Skeletal muscle cell (primary cell): ENCODE measurements at regions not wholly inside any gene's neighbourhood (a gene's known extent, or its start where the extent isn't known, plus 50 kb on each side); places are given as distances from the start of the nearest gene placed in this dataset.
A peak's percentile ranks its signal among the peaks of the same experiment; 100 is the strongest.

Experiments
- DNase-seq: peaks from one replicate; pipeline ENCODE4 v3.0.0-alpha.2; 2010; ENCODE audit warnings: low read depth
- H3K4me3 ChIP-seq: 2 replicates; pipeline ENCODE4 v1.5.1; 2011; ENCODE audit warnings: low read depth, mild to moderate bottlenecking, control low read depth, low read length, moderate library complexity

DNA sequence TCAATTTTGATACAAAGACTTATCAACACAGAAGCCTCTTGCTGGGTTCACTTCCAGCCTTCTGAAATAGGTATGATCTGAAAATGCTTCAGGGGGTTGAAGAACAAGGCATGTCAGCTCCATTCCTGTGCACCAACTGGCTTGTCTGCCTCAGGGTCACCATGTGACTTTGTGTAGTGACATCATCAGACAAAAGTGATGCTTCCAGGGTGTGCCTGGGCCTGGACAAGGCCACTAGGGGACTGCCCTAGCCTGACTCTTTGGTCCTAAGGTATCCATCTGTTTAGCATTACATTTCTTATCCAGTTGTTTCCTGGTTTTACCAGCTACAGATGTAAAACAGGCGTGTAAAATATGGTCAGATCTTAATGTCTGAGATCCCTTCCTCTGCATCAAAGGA lies 155.6 kb downstream of the CAND1 start:
- no peak for DNase-seq
- H3K4me3 ChIP-seq: no peak overlapping the region

DNA sequence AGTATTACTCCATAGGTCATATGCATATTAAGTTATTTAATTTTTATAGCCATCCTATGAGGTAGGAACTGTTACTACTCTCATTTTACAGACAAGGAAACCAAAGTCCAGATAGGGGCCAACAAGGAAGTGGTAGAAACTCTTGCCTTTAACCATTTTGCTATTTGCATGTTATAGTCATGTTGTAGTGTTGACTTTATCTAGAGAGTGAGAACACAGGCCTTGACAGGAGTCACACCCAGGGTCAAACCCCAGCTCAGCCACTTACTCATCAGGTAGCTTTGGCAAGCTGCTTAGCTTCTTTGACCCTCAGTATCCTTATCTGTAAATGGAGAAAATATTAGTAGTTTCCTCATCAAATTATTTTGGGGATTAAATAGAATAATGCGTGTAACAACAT lies 156.2 kb downstream of the CAND1 start:
- no peak overlapping the region for H3K4me3 ChIP-seq
- DNase-seq: no peak

DNA sequence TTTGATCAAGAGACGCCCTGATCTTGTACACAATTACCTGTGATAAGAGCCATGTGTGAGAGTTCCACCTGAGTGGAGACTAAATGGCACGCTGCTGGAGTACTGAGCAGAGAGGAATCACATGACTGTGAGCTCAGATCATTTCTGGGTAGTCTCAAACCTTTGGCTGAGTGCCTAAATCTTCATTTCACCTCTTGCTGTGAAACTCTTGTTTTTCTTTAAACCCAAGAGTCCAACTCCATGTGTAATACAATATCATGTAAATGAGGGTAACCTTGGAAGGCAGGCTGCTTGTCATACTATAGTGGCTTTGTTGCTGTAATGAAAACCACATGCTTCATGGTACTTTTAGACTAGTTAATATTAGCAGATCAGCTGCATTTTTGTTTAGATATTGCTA lies 156.9 kb downstream of the CAND1 start:
- no peak overlapping the region for H3K4me3 ChIP-seq
- peak; percentile 85 for DNase-seq

DNA sequence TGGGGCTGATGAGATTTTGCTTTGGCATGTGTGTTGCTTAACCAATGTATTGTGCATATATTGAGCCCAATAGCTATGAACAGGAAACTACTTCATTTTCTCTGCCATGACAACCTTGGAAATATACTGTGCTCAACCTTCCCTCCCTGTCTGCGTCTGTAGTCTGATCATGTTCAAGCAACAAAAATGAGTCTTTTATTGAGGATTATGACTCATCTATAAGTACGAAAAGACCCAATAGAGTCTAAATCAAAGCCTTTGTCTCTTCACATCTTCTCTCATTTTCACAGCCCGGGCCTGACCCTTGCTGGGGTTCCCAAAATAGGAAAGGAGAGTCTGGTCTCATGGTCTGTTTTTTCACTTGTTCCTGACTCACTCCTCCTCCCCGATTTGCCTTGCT lies 158.2 kb downstream of the CAND1 start:
- no peak for DNase-seq
- H3K4me3 ChIP-seq: no peak overlapping the region

DNA sequence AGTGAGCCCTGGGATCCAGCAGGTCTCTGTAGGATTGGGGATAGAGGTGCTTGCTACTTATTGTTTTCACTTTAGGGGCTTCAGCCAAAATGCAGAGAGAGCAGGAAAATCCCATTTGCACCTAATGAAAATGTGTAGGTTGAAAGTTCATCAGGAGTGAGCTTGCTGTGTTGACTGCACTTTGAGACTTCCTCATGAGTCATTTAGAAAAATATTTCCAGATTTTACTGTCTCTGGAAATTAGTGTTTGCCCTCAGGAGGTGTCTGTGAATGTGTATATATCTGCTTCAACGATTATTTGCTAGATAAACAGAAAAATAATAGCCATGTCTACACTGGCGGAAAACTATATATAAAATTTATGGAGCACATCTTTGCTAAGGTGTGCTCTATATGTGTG lies 159.3 kb downstream of the CAND1 start:
- no peak for DNase-seq
- H3K4me3 ChIP-seq: no peak overlapping the region

DNA sequence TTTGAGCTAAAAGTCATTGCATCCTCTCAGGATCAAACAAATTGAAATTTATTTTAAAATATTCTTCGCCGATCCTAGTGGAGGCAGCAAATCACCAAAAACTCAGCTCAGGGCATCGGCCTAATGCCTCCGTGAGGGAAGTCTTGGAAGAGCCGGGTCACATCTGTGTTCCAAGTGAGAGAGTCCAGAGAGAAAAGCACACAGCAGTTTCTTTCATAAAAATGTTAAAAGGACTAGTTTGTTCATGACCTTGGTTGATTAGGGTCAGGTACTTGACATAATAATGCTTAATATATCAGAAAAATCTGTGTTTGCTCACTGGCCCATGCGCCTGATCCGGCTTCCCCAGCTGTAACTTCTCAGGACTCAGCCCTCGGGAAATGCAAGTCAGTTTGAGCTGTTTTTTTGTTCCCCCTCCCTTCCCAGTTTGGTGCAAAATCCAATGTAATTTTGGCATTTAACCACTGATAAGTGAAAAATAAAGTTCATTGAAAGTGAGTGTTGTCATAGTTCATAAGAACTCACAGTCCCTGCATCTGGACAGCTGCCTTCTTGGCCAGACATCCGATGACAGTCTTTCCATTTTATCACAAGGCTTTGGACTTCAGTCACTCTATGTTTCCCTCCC lies 161.7 kb downstream of the CAND1 start:
- no peak overlapping the region for H3K4me3 ChIP-seq
- no peak for DNase-seq

DNA sequence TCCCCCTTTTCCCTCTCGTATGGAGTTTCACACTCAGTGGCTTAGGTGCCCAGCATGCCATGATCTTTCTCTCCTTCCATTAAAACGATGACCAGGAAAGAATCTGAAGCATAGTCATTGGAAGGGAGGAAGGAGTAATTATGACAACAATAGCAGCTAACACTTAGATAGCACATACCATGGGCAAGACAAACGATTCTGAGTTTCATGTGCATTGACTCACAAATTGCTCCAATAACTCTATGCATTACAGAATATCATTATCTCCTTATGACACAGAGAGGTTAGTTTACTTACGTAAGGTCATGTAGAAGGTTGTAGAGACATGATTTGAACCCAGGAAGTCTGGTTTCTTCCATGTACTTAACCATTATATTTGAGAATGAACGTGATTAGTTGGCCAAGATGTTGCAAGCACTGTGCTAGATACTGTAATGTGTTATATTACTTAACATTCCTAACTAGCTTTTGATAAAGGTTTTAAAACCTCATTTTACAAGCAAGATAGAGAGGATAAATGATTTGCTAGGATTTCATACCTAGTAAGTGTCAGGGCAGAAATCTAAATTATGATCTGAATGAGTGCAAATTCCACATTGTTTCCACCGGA lies 162.4 kb downstream of the CAND1 start:
- no peak overlapping the region for H3K4me3 ChIP-seq
- DNase-seq: no peak

DNA sequence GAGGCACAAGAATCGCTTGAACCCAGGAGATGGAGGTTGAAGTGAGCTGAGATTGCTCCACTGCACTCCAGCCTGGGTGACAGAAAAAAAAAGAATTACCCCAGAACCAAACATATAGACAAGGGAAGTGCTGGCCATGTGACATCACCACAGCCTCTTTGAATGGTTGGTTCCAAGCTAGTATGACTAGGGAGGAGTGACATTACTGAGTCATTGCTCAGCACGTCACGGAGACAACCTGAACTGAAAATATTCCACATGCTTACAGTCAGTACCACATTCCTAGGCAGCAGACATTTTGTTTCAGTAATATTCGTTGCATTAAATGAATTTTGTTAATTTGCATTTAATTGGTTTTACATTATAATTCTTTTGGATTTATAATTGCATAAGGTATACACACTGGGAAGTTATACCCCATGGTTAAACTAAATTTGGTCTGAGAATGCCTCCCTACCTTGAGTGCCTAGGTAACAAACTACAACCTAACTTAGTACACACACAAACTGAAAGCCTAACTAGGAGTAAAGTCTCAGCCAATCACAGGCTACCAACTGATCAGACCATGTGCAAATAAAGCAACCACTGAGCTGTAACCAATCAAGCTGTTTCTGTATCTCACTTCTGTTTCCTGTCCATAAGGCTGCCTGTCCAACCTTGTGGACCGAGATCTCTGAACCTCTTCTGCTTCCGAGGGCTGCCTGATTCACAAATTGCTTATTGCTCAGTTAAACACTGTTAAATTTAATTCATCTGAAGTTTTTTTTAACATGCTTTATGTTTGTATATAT lies 164.4 kb downstream of the CAND1 start:
- no peak for DNase-seq
- no peak overlapping the region for H3K4me3 ChIP-seq

DNA sequence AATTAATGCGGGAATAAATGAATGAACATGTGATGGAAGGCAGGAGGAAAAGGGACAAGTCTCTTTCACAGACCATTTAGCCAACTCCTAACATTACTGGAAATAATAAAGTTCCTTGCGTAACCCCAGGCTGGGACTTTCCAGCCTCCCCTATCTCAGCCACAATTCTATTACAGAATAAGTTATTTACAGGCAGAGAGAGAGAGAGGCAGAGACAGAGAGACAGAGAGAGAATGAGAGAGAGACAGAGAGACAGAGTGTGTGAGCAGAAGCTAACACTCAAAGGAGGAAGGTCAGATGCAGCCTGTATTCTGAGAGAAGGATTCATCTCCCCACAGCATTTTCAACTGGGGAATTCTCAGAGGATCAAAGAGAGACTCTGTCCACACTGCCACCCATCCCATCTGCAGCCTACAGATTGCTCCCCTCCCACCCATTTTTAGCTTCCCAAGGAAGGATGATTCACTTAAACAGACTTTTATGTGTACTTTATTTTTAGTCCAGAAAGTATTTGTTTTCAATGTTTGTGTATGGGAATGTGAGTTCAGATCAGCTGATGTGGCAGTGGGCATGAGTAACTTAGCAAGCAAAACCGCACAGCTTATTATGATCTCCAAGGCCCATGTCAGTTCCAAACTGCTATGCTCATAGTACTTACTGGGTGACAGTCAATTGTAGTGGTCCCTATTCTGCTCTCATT lies 165.7 kb downstream of the CAND1 start:
- DNase-seq: peak; percentile 91
- H3K4me3 ChIP-seq: no peak overlapping the region

DNA sequence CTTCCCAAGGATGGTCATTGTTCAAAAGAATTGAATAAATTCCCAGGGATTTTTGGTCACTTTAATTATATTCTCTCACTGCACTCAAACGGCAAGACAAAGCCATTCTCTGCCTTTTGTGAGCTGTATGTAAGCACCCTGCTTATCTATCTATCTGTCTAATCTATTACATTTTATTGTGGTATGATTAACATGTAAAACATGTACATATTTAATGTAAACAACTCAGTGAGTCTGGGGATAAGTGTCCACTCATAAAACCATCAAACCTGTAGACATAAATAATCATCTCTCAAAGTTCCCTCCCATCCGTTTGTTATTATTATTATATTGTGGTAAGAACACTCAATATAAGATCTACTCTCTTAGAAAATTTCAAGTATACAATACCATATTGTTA lies 167.1 kb downstream of the CAND1 start:
- no peak for DNase-seq
- no peak overlapping the region for H3K4me3 ChIP-seq

DNA sequence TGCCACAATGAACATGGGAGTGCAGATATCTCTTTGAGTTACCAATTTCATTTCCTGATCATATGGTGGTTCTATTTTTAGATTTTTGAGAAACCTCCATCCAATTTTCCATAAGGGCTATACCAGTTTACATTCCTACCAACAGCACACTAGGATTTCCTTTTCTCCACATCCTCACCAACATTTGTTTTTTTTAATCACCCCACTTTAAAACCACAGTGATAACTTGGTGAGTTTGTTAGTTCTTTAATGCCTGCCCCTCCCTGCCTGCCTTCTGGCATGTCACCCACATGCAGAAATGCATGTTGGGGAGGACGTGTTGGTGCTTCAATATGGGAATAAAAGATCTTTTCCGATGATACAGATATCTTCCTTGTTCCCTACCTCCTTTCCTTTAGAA lies 167.9 kb downstream of the CAND1 start:
- DNase-seq: no peak
- H3K4me3 ChIP-seq: no peak overlapping the region

DNA sequence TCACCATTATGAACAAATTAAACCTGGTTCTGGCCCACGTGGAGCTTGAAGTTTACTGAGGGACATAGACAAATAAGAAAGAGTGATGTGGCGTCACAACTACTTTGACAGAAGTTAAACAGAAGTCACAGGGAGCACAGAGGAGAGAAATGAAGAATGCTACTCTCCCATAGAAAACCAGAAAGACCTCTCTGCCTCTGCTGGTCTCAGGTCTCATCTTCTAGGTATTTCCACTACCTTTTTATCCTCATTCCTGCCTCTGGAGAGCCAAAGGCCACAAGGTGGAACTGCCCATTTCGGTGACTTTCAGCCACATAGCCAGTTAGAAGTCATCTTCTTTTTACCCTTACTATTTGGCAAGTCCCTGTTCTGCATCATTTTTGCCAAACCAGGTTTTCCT lies 170.5 kb downstream of the CAND1 start:
- H3K4me3 ChIP-seq: no peak overlapping the region
- DNase-seq: no peak

DNA sequence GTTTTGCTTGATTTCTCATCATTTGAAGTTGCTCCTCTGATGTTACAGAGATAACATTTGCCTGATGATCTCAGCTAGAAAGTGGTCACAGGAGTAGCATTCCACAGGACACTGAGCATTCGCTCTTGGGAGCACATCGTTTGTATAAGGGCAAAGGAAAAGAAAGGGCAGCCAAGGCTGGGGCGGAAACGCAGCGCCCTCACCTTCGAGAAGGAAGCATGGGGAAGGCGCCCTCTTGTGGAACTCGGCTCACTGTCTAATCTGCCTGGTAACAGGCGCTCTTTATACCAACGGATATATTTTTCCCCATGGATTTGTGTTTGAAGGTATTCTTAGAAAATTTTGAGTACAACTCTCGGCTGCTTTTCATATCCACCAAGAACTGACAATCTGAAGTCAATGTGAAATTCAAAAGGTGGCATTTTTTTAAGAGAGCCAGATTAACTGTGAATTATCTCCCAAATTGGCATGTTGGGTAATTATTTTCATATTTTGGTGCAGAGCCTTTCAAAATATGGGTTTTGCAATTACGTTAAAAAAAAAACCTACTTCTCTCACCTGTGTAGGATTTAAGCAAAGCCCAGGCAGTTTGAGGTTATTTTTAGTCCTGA lies 172.7 kb downstream of the CAND1 start:
- DNase-seq: no peak

DNA sequence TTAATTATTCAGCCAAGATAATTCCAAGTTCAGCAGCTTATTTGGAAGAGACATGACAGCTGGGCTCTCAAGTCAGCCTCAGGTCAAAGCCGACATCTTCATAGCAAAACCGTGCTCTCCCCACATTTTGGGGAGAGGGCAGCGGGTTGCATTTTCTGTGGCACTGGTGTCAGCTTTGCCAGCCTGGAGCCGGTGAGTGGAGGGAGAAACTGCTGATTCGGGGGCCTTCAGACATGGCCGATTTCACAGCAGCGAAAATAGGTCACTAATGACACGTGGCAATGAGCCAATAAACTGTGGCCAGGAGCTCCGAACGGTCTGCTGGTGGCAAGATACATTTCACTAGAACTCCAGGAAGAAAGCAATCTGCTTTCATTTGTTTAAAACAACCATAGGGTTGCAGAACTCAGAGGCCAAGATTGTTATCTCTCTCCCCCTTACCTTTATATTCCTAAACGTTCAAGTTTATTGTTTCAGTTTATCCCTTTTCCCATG lies 173.2 kb downstream of the CAND1 start:
- no peak overlapping the region for H3K4me3 ChIP-seq
- no peak for DNase-seq

More for the DNA sequence above, 172.7 kb downstream of the CAND1 start:
- H3K4me3 ChIP-seq: no peak overlapping the region

DNA sequence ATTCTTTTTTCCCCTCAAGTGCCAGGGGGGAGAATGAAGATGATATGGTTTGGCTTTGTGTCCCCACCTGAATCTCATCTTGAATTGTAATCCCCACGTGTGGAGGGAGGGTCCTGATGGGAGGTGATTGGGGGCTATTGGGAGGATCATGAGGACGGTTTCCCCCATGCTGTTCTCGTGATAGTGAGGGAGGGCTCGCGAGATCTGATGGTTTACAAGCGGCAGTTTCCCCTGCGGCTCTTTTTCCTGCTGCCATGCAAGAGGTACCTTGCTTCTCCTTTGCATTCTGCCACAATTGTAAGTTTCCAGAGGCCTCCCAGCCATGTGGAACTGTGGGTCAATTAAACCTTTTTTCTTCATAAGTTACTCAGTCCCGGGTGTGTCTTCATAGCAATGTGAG lies 173.7 kb downstream of the CAND1 start:
- no peak overlapping the region for H3K4me3 ChIP-seq
- no peak for DNase-seq

DNA sequence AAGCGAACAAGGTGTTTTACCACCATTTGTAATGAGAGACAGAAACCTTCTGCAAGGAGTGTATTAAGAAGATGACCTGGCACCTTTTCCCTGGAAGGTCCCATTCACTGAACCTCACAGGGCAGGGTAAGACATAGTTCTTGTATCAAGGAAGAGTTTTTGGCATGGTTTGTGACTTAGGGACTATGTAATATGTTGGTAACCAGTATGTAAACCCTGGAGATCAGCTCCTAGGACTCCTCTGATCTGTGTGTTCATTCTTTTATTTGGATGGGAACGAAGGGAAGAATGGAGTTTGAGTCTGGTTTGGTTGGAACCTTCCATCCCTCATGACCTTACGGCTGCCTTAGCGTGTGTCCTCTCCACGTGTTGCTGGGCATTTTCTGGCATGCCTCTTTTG lies 175.4 kb downstream of the CAND1 start:
- DNase-seq: no peak
- H3K4me3 ChIP-seq: no peak overlapping the region

DNA sequence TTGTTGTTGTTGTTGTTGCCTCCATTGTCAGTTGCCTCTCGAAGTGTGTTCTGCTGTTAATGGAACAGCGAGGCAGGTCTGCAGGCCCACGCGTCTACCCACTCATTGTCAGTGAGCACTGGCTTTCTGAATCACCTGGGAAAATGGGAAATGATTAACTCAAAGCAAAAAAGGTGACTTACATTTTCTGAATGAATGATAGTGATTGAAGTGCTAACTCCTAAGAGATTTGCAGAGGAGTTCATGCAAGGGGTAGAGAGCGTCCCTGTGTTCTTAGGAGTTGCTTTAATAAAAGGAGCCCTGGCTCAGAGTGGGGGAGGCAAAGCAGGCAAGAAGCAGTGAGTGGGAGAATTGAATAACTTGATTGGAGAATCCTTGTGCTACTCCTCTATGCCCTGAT lies 177.6 kb downstream of the CAND1 start:
- H3K4me3 ChIP-seq: no peak overlapping the region
- DNase-seq: no peak

DNA sequence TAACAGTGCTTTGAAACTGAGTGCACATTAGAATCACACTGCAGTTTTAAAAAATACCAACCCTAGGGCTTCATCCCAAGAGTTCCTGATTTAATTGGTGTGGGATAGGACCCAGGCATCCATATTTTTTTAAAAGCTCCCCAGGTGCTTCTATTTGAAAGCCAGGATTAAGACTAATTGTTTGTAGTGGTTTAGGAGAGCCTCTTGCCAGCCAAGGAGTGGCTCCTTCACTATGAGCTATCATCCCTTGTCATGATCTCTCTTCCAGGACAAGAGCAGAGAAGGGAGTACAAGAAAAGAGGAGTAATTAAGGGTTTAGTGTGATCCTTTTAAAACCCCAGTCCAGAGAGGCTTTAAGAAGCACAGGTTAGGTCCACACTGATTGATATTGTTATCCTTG lies 178.0 kb downstream of the CAND1 start:
- DNase-seq: no peak

DNA sequence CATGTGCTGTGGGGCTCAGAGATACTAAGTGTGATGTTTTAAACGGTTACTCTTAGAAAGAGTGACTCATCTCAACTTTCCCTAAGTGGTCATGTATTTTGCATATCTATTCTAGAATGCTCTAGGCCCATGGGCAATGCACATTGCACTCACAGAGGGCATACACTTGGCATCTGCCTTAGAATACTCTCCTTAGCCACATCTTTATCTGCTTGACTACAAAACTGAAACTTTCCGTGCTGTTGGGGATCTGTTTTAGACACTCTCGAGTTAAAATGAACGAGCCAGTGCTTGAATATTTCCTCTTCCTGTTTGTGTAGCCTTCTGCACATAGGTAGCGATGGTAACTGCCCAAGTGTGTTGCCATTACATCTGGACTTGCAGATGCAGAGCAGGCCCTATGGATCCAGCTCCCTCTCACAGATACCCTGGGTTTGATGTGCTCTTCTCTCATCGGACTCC lies 180.5 kb downstream of the CAND1 start:
- DNase-seq: no peak
- H3K4me3 ChIP-seq: no peak overlapping the region

More for the DNA sequence above, 178.0 kb downstream of the CAND1 start:
- no peak overlapping the region for H3K4me3 ChIP-seq

DNA sequence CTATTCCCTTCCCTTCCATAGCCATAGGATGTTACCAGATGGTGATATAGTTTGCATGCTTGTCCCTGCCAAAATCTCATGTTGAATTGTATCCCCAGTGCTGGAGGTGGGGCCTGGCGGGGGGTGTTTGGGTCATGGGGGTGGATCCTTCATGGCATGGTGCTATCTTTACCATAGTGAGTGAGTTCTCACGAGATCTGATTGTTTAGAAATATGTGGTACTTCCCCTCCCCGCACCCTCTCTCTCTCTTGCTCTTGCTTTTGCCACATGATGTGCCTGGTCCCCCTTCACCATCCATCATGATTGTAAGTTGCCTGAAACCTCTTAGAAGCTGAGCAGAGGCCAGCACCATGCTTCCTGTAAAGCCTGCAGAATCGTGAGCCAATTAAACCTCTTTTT lies 181.3 kb downstream of the CAND1 start:
- H3K4me3 ChIP-seq: no peak overlapping the region
- DNase-seq: no peak
